HepG2 (cell line): ENCODE measurements at regions not wholly inside any gene's neighbourhood (a gene's known extent, or its start where the extent isn't known, plus 50 kb on each side); places are given as distances from the start of the nearest gene placed in this dataset.

Experiments used
- ATAC-seq: fragments of 200-7000 bp; cut with Tn5 transposase; 3 replicates; pipeline ENCODE4 v1.9.1; 2020; ENCODE audit warnings: mild to moderate bottlenecking, moderate library complexity
- BruUV-seq: library from RNA; stranded (reverse); fragments of 400-500 nt; replicated peaks from 2 replicates; lab custom pipeline; 2021; lab: Mats Ljungman, UMichigan
- CTCF ChIA-PET: fragments of 300-600 bp; formaldehyde crosslinking; extraction: SDS; loops from one replicate; lab custom pipeline; 2021; ENCODE audit warnings: low total read pairs, inconsistent platforms, low intra/inter-chr PET ratio; lab: Yijun Ruan, JAX
- POLR2A ChIA-PET: fragments of 350-600 bp; sonication (Branson Sonifier 250); formaldehyde crosslinking; loops from one replicate; lab custom pipeline; 2020; ENCODE audit warnings: antibody characterized with exemption, inconsistent platforms; lab: Yijun Ruan, JAX
- DNase-seq: peaks from one replicate; pipeline ENCODE4 v3.0.0-alpha.2; 2015; ENCODE audit warnings: low spot score
- FAIRE-seq: peaks from 3 replicates; lab custom pipeline; 2011; peaks lifted over from hg19 to GRCh38; lab: Jason Lieb, UNC
- H2AFZ ChIP-seq: one replicate; pipeline ENCODE4 v1.6.1; 2011; ENCODE audit warnings: low read length, inconsistent platforms
- H3K27ac ChIP-seq: fragments of 300-600 bp; 3 replicates; pipeline ENCODE4 v1.8.0; 2011; ENCODE audit warnings: mixed run types, mild to moderate bottlenecking, mixed read lengths, low read length, inconsistent platforms; ENCODE audit not compliant: insufficient read depth; ENCODE audit errors: extremely low read length
- H3K27me3 ChIP-seq, 2 experiments: fragments of 200-600 bp in 1 of 2; 2 replicates in 1 of 2; 3 replicates in 1 of 2; pipeline versions ENCODE4 v1.6.0 to v1.8.0; 2011; ENCODE audit warnings: low read length in 2 of 2, mild to moderate bottlenecking in 2 of 2, moderate library complexity in 2 of 2, inconsistent platforms in 1 of 2; ENCODE audit not compliant: insufficient read depth in 2 of 2, control insufficient read depth in 1 of 2
- H3K36me3 ChIP-seq, 2 experiments: fragments of 200-600 bp in 1 of 2; replicated peaks in 1 of 2; 2 replicates in 1 of 2; 3 replicates in 1 of 2; pipeline versions ENCODE4 v1.5.1 to v1.8.0; 2011; ENCODE audit warnings: low read length in 2 of 2, inconsistent platforms in 1 of 2; ENCODE audit not compliant: insufficient read depth in 2 of 2, control insufficient read depth in 1 of 2
- H3K4me1 ChIP-seq: 2 replicates; pipeline ENCODE4 v1.5.1; 2012; ENCODE audit warnings: low read length, inconsistent platforms; ENCODE audit not compliant: insufficient read depth
- H3K4me2 ChIP-seq: 2 replicates; pipeline ENCODE4 v1.6.0; 2011; ENCODE audit warnings: low read depth, low read length, inconsistent platforms
- H3K4me3 ChIP-seq, 3 experiments: fragments of 200-600 bp in 1 of 3; sonication (generic), shearing (Covaris generic) in 1 of 3; replicated peaks in 1 of 3; 2 replicates each; pipeline ENCODE4 v1.5.1; 2011 to 2016; ENCODE audit warnings: low read length in 3 of 3, inconsistent platforms in 2 of 3, low read depth in 2 of 3, mild to moderate bottlenecking in 2 of 3, control low read depth in 1 of 3, mixed read lengths in 1 of 3; ENCODE audit not compliant: insufficient read depth in 1 of 3
- H3K79me2 ChIP-seq: one replicate; pipeline ENCODE4 v1.6.1; 2011; ENCODE audit warnings: low read length, inconsistent platforms; ENCODE audit not compliant: insufficient read depth
- H3K9ac ChIP-seq: 2 replicates; pipeline ENCODE4 v1.6.0; 2011; ENCODE audit warnings: mild to moderate bottlenecking, low read depth, low read length, inconsistent platforms; ENCODE audit not compliant: insufficient read depth
- H3K9me3 ChIP-seq: 2 replicates; pipeline ENCODE4 v1.5.1; 2012; ENCODE audit warnings: mild to moderate bottlenecking, low read length
- H4K20me1 ChIP-seq: 2 replicates; pipeline ENCODE4 v1.6.0; 2011; ENCODE audit warnings: inconsistent platforms, mild to moderate bottlenecking, low read length, moderate library complexity; ENCODE audit not compliant: insufficient read depth
- AFF4 ChIP-seq: sonication (generic); formaldehyde crosslinking; IDR thresholded peaks from 2 replicates; pipeline ENCODE4 v1.4.0; 2020; ENCODE audit warnings: missing genetic modification reagents
- CBX5 ChIP-seq: sonication (generic); formaldehyde crosslinking; IDR thresholded peaks from 2 replicates; pipeline ENCODE4 v1.4.0; 2020; ENCODE audit warnings: missing genetic modification reagents, borderline replicate concordance
- GTF2F1 ChIP-seq: fragments of 150-350 bp; IDR thresholded peaks from 2 replicates; pipeline ENCODE4 v1.6.1; 2014; ENCODE audit warnings: low read length
- HIVEP1 ChIP-seq: sonication (generic); formaldehyde crosslinking; IDR thresholded peaks from 2 replicates; pipeline ENCODE4 v1.4.0; 2020; ENCODE audit warnings: mild to moderate bottlenecking, missing genetic modification reagents
- MAFF ChIP-seq: IDR thresholded peaks from 2 replicates; pipeline ENCODE4 v1.6.1; 2011; ENCODE audit warnings: low read depth, low read length, improper control_type of control experiment
- MAFK ChIP-seq, 2 experiments: IDR thresholded peaks in 1 of 2; conservative IDR thresholded peaks in 1 of 2; 2 replicates each; pipeline ENCODE4 v1.6.1; 2011; ENCODE audit warnings: improper control_type of control experiment in 2 of 2, low read length in 2 of 2
- NFE2L2 ChIP-seq: fragments of 150-350 bp; IDR thresholded peaks from 2 replicates; pipeline ENCODE4 v1.6.1; 2014; ENCODE audit warnings: low read length
- PAWR ChIP-seq: sonication (generic); formaldehyde crosslinking; IDR thresholded peaks from 2 replicates; pipeline ENCODE4 v1.4.0; 2020; ENCODE audit warnings: missing genetic modification reagents, mild to moderate bottlenecking, borderline replicate concordance
- RFXAP ChIP-seq: sonication (generic); formaldehyde crosslinking; IDR thresholded peaks from 2 replicates; pipeline ENCODE4 v1.4.0; 2020; ENCODE audit warnings: missing genetic modification reagents, borderline replicate concordance
- TOE1 ChIP-seq: sonication (generic); formaldehyde crosslinking; IDR thresholded peaks from 2 replicates; pipeline ENCODE4 v1.4.0; 2020; ENCODE audit warnings: mild to moderate bottlenecking, missing genetic modification reagents
- ZBTB21 ChIP-seq: sonication (generic); formaldehyde crosslinking; IDR thresholded peaks from 2 replicates; pipeline ENCODE4 v1.4.0; 2020; ENCODE audit warnings: missing genetic modification reagents
- ZNF230 ChIP-seq: sonication (generic); formaldehyde crosslinking; IDR thresholded peaks from 2 replicates; pipeline ENCODE4 v1.4.0; 2020; ENCODE audit warnings: mild to moderate bottlenecking, missing genetic modification reagents
- ZNF281 ChIP-seq: sonication (generic); formaldehyde crosslinking; IDR thresholded peaks from 2 replicates; pipeline ENCODE4 v1.4.0; 2020; ENCODE audit warnings: missing genetic modification reagents, borderline replicate concordance
- ZNF678 ChIP-seq: sonication (generic); formaldehyde crosslinking; IDR thresholded peaks from 2 replicates; pipeline ENCODE4 v1.4.0; 2020; ENCODE audit warnings: mild to moderate bottlenecking, missing genetic modification reagents
- ZNF724P ChIP-seq: sonication (generic); formaldehyde crosslinking; IDR thresholded peaks from 2 replicates; pipeline ENCODE4 v1.8.0; 2022; ENCODE audit warnings: missing genetic modification reagents, borderline replicate concordance
- ZNF782 ChIP-seq: sonication (generic); formaldehyde crosslinking; IDR thresholded peaks from 2 replicates; pipeline ENCODE4 v1.4.0; 2020; ENCODE audit warnings: missing genetic modification reagents, mild to moderate bottlenecking, borderline replicate concordance
- ZSCAN20 ChIP-seq: sonication (generic); formaldehyde crosslinking; IDR thresholded peaks from 2 replicates; pipeline ENCODE4 v1.4.0; 2020; ENCODE audit warnings: missing genetic modification reagents, mild to moderate bottlenecking, borderline replicate concordance
- in situ Hi-C: cut with HindIII; loops from 2 replicates; pipeline ENCODE4 v1.10.0; 2017; ENCODE audit warnings: low pct_unique_long_range_greater_than_20kb; ENCODE audit not compliant: extremely low pct_ligation_motif_present
- intact Hi-C: fragments of 100-400 bp; cut with micrococcal nuclease; formaldehyde crosslinking; loops from one replicate; pipeline ENCODE4 v1.10.0; 2022; ENCODE audit not compliant: unreplicated experiment

- H2AFZ ChIP-seq, result no peak overlapping the region
- FAIRE-seq (no peak), ATAC-seq (no peak), DNase-seq (no peak)
- no peaks in the 10 kb centered on the region for H3K9me3 ChIP-seq
- no peak overlapping the region for H3K9ac ChIP-seq
- H3K36me3 ChIP-seq, result no peaks in the 10 kb centered on the region
- ChIA-PET POLR2A (no interaction called here), CTCF (no interaction called here)
- H3K4me2 ChIP-seq, result no peak overlapping the region
- no peaks in the 10 kb centered on the region for H3K79me2 ChIP-seq
- TF ChIP-seq ZSCAN20 (no peak), ZNF678 (CRISPR knock-in tag) (no peak), ZNF724P (CRISPR knock-in tag) (no peak), GTF2F1 (no peak), ZBTB21 (no peak), ZNF230 (CRISPR knock-in tag) (no peak), AFF4 (CRISPR knock-in tag) (no peak), NFE2L2 (peak; percentile 26; the same call in 1 of the 2 replicates), CBX5 (CRISPR knock-in tag) (no peak), PAWR (no peak), ZNF782 (no peak), RFXAP (CRISPR knock-in tag) (no peak), MAFK (conservative IDR thresholded peaks at IDR 0.05 in 1 of 2, IDR thresholded peaks at IDR 0.05 in 1 of 2; ENCODE audit: low read length in 2 of 2) (peak; percentile 33 to 60; a peak in 2 of 4 replicates), MAFF (peak; percentile 57; the same call in 1 of the 2 replicates), TOE1 (no peak), HIVEP1 (CRISPR knock-in tag) (no peak), ZNF281 (CRISPR knock-in tag) (no peak)
- no peak overlapping the region for H3K4me3 ChIP-seq
- no peak overlapping the region for H3K27ac ChIP-seq
- H3K27me3 ChIP-seq, result no peaks in the 10 kb centered on the region; a peak in 1 of 5 replicates
- intact Hi-C loops (no loop called here), in situ Hi-C loops (no loop called here)
- no peaks in the 10 kb centered on the region for H3K4me1 ChIP-seq
- no TSS peak for BruUV-seq
- no peaks in the 10 kb centered on the region for H4K20me1 ChIP-seq
These were observed 357.1 kb downstream of the PDGFC start for GRCh38 chr4:156614536-156614935.
